DLD1 (cell line): ENCODE measurements at regions not wholly inside any gene's neighbourhood (a gene's known extent, or its start where the extent isn't known, plus 50 kb on each side); places are given as distances from the start of the nearest gene placed in this dataset.
"Not testable (repeated sequence)": the region's sequence is repeated elsewhere in the genome, so short reads cannot be mapped to it uniquely, and the experiment has no call there.

Source experiments
- in situ Hi-C: cut with HindIII; loops from 2 replicates; pipeline ENCODE4 v1.10.0; 2017; ENCODE audit warnings: low sequenced_read_pairs

DNA sequence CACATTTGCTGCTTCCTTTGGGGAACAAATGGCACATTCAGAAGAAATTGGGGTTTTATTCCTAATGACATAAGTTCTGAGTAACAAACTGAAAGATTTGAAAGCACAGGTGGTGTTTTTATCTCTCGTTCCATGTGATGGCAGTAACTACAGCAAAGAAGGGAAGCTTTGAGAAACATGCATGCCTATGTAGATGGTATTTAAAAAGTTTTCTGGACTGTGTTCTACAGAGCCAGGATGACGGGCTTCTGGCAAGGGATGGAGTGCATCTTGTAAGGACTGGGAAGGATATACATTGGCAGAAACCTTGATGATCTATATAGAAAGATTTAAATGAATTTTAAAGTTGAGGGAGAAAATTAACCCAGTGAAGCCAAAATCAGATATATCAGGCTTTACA, 362.2 kb upstream of the ROPN1 start:
- in situ Hi-C loops: no loop called here

- in situ Hi-C loops: no loop called here
Observed at GRCh38 chr3:124358156-124358555, 366.2 kb upstream of the ROPN1 start.

DNA sequence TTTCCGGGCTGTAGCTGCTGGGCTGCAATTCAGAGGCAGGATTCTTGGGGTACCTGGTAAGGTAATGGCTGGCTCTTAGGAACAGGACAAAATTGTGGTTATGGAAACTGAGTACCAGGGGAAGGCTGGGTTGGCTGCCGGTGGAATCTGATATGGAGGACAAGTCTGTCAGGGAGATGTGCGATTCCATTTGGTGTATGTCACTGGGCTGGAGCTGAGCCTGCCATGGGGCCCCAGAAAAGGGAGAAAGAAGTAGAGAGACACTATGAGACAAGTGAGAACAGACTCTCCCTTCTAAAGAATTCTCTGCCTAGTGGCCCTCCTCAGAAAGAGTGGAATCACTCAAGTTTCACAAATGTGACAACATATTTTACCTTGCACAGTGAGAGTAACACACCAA, 368.2 kb upstream of the ROPN1 start:
- in situ Hi-C loops: no loop called here

GRCh38 chr3:124360563-124360962, 368.6 kb upstream of the ROPN1 start:
- in situ Hi-C loops: no loop called here

DNA sequence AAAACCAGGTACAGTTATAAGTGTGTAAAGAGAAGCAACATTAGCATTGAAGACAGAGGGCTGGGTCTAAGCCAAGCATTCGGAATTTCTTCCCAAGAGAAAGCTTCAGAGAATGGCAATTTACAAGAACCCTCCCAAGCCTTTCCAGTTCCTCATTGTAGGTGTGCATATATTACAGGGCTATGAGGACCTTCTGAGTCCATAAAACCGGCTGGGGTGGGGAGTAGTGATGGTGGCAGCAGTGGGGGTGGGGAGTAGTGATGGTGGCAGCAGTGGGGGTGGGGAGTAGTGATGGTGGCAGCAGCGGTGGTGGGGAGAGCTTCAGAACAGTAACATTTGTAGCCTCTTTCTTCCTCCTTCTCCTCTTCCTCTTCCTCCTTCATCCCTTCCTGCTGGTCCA, 368.7 kb upstream of the UMPS start:
- in situ Hi-C loops: no loop called here

- in situ Hi-C loops: no loop called here
Observed at GRCh38 chr3:124362455-124362854, 367.8 kb upstream of the UMPS start.

GRCh38 chr3:124363476-124363875, 366.8 kb upstream of the UMPS start:
- in situ Hi-C loops: no loop called here

DNA sequence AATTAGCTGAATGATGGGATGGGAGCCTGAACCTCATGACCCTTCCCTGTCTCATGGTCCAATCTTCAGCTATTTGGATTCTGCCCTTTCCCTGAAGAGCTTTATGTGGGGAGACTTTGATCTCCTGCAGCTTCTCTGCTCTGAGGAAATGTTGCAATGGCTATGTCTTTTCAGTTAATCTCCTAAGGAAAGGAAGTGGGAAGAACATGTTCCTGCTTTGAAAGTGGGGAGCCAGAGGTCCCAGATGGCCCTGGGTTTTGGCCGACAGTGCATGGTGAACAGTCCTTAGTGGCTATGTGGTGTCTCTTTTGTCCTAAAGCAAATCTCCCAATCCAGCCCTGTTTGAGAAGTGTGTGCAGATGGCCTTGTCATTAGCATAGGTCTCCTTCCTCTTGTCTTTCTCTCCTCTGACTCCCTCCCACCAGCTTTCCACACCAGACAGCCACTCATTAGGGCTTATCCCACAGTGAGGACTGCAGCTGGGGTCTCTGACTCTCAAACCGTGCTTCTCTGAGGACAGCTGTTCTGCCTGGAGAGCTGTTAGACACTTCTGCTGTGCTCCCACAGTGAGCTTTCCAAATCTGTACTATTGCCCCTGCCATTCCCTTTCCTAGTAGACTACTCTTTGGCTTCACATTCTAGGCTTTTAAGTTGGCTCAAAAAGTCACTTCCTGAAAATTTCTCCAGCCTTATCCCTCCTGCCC, 365.8 kb upstream of the UMPS start:
- in situ Hi-C loops: no loop called here

DNA sequence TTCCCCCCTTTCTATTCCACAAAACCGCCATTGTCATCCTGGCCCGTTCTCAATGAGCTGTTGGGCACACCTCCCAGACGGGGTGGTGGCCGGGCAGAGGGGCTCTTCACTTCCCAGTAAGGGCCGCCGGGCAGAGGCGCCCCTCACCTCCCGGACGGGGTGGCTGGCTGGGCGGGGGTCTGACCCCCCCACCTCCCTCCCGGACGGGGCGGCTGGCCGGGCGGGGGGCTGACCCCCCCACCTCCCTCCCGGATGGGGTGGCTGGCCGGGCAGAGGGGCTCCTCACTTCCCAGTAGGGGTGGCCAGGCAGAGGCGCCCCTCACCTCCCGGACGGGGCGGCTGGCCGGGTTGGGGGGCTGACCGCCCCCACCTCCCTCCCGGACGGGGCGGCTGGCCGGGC, 363.6 kb upstream of the UMPS start:
- in situ Hi-C loops: not testable (repeated sequence)

DNA sequence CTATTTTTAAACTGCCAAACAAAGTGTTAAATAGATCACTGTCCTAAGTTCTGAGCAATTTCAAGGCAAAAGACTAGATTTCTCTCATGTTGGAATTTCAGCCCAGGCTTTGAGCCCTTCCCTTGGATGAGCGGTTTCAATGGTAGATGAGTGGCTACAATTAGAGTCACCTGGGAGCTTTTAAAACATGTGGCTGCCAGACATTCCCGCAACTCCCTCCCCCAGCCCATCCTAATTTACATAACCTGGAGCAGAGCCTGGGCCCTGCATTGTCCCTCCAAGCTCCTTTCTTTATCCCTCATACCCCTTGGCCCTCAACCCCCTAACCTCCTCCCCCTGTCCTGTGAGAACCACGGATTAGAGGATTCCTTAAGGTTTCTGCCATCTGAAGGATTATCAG, 357.5 kb upstream of the UMPS start:
- in situ Hi-C loops: no loop called here

GRCh38 chr3:124373524-124373923, 356.7 kb upstream of the UMPS start:
- in situ Hi-C loops: no loop called here

- in situ Hi-C loops: no loop called here
Observed at GRCh38 chr3:124374583-124374982, 355.7 kb upstream of the UMPS start.

DNA sequence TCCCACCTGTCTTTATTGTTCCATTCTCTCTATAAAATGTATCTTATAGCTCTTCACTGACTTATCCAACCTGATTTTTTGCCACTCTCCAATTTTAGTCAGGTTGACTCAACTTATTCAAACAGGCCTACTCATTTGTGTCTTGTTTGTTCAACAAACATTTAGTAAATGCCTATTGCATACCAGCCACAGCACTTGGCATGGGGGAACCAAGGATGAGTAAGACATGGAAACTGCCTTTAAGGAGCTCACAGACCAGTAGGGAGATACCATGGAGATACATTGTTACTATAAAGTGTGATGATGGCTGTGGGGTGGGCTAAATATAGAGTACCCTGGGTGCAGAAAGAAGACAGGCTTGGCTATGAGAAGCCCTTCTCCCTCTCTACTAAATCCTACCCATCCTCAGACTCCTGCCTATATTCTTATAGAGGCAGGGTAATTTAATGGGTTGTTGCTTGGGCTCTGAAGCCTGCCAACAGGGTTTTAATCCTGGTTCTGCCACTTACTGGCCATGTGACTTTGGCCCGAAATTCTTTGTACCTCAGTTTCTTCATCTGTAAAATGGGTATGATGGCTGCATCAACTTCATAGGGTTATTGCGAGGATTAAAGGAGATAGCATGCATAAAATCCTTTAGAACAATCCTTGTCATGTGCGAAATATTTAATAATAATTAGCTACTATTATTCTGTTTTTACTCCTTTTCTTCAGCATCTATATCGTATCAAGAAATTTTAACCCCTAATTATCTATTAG, 348.5 kb upstream of the UMPS start:
- in situ Hi-C loops: no loop called here

DNA sequence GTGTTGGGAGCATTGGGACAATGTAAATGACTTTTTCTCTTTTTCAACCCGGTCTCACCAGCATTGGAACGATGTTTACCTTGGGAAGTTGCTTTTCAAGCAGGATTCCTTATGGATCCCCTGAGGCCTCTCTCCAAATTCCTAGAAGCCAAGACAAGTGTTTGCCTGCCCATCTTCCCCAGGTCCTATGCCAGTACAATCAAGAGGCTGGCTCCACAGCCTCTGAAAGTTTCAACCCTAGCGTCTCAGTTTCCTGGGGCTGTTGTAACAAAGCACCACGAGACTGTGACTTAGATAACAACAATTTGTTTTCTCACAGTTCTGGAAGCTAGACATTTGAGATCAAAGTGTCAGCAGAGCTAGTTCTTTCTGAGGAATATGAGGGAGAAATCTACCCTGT, 347.2 kb upstream of the UMPS start:
- in situ Hi-C loops: no loop called here

- in situ Hi-C loops: no loop called here
Observed at GRCh38 chr3:124383846-124384466, 346.3 kb upstream of the UMPS start.

DNA sequence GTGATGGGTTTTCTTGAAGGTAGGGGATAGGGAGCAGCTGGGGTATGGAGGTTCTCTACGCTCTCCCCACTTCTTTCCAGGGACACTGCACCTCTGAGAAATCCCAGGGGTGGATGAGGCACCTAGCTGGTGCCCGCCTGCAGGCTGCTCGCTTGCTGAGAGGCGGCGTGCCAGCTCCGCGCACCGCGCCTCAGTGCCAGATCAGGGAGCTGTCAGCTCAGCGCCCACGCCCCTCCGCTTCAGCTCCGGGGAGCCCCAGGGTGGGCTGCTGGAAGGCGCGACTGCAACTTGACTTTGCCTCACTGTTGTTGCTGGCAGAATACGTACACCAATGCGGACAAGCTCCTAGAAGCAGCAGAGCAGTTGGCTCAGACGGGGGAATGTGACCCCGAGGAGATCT, 345.7 kb upstream of the UMPS start:
- in situ Hi-C loops: no loop called here

DNA sequence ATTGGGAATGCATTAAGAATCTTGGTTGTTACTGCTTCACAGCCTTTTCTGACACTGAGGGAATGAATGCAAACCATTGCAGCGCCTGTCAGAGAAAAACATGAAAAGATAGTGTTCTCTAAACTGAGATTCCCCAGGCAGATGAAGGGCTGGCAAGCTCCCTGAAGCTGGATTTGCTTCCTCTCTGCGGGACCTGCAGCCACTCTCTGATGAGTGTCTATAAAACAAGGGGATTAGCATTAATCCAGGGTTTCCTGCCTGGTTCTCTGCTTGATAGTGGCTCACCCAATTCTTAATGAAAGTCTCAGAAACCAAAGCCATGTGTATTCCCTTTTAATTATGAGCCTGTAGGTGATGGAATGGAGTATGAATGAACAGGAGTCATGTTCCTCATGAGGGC, 344.3 kb upstream of the UMPS start:
- in situ Hi-C loops: no loop called here

- in situ Hi-C loops: no loop called here
Observed at GRCh38 chr3:124386996-124387595, 343.2 kb upstream of the UMPS start.

- in situ Hi-C loops: no loop called here
Observed at GRCh38 chr3:124391774-124392173, 338.5 kb upstream of the UMPS start.

DNA sequence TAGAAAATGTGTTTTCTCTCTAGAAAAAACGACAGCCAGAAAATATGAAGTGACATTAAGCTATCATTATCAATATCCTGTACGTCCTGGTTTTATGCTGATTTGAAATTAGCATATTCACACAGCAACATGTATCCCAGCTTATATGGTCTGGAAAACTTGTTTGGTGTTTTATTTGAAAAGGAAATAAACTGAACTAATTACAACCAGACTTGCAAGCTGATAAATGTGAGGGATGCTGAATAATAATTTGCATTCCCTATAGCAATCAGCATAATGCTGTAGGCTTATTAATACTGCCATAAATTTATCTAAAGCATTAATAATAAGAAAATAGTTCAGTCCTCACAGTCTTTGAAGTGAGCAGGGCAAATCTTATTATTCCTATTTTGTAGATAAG, 336.9 kb upstream of the UMPS start:
- in situ Hi-C loops: no loop called here

DNA sequence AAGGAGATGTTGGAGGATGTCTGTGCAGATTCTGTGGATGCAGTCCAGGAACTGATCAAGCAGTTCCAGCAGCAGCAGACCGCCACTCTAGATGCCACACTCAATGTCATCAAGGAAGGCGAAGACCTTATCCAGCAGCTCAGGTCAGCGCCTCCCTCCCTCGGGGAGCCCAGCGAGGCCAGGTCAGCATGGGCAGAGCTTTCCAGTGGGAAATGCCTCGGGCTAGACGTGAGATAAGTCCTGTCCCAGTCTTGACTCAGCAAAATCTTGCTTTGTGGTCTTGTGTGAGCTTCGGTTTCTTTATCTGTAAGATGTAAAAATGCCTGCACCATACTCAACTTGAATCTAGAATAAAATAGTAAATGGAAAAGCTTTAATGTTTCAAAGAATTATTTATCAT, 335.1 kb upstream of the UMPS start:
- in situ Hi-C loops: no loop called here
